GM12891 (cell line): ENCODE measurements at regions not wholly inside any gene's neighbourhood (a gene's known extent, or its start where the extent isn't known, plus 50 kb on each side); places are given as distances from the start of the nearest gene placed in this dataset.

Experiments
- POLR2A ChIP-seq: IDR thresholded peaks from 2 replicates; pipeline ENCODE4 v1.6.1; 2011; ENCODE audit warnings: low read depth, low read length, control low read depth
- POLR2AphosphoS5 ChIP-seq: IDR thresholded peaks from 2 replicates; pipeline ENCODE4 v1.6.1; 2011; ENCODE audit warnings: low read depth, low read length, control low read depth
- POU2F2 ChIP-seq: IDR thresholded peaks from 2 replicates; pipeline ENCODE4 v1.6.1; 2011; ENCODE audit warnings: low read depth, mild to moderate bottlenecking, control low read depth, low read length, moderate library complexity
- TAF1 ChIP-seq: IDR thresholded peaks from 2 replicates; pipeline ENCODE4 v1.6.1; 2011; ENCODE audit warnings: low read depth, low read length, control low read depth

GRCh38 chr10:63919575-63920279 is 398.5 kb downstream of the REEP3 start:
- TF ChIP-seq POLR2A (no peak), TAF1 (no peak), POLR2AphosphoS5 (no peak), POU2F2 (no peak)
